ENCODE measurements at regions not wholly inside any gene's neighbourhood (a gene's known extent, or its start where the extent isn't known, plus 50 kb on each side); places are given as distances from the start of the nearest gene placed in this dataset.

DNA sequence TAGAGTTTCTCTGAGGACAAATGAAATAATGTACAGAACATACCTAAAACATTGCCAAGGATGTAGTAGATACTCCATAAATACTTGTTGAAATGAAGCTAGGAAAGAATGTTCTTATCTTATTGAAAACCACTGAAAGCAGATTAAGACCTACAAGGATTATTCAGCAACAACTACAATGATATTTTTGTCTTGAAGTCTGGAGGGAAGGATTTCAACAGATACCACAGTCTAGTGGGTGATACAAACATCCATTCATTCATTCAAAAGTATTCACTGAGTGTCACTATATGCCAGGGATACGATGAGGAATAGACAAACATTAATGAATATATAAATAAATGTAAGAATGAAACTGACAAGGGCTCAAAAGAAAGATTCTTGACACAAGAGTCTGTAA is 74.7 kb upstream of the THBS1 start:
- peaks cover 57% of the 10 kb centered on the region for H3K4me1 ChIP-seq (ENCODE audit: insufficient read depth, low read length)
- H3K27ac ChIP-seq (ENCODE audit: low read depth, low read length), result peak overlapping the region; percentile 96
- TF ChIP-seq, protein P1, sequence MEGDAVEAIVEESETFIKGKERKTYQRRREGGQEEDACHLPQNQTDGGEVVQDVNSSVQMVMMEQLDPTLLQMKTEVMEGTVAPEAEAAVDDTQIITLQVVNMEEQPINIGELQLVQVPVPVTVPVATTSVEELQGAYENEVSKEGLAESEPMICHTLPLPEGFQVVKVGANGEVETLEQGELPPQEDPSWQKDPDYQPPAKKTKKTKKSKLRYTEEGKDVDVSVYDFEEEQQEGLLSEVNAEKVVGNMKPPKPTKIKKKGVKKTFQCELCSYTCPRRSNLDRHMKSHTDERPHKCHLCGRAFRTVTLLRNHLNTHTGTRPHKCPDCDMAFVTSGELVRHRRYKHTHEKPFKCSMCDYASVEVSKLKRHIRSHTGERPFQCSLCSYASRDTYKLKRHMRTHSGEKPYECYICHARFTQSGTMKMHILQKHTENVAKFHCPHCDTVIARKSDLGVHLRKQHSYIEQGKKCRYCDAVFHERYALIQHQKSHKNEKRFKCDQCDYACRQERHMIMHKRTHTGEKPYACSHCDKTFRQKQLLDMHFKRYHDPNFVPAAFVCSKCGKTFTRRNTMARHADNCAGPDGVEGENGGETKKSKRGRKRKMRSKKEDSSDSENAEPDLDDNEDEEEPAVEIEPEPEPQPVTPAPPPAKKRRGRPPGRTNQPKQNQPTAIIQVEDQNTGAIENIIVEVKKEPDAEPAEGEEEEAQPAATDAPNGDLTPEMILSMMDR (IDR thresholded peaks at IDR 0.05; ENCODE audit: extremely low read depth, low read depth, low read length), result no peak
- H3K27me3 ChIP-seq (ENCODE audit: insufficient read depth, low read length), result no peaks in the 10 kb centered on the region
- H2AFZ ChIP-seq (ENCODE audit: low read length), result no peak overlapping the region
- H3K79me2 ChIP-seq (ENCODE audit: insufficient read depth, low read length), result no peaks in the 10 kb centered on the region
- H3K4me2 ChIP-seq (ENCODE audit: insufficient read depth, low read length), result no peak overlapping the region
- H4K20me1 ChIP-seq (ENCODE audit: insufficient read depth, low read length), result no peaks in the 10 kb centered on the region
- H3K9me3 ChIP-seq (ENCODE audit: low read depth, low read length), result no peaks in the 10 kb centered on the region
- DNase-seq (ENCODE audit: insufficient read length, low spot score, missing footprints), result peak; percentile 53
- H3K4me3 ChIP-seq (ENCODE audit: insufficient read depth, low read length), result no peak overlapping the region
- no peaks in the 10 kb centered on the region for H3K36me3 ChIP-seq (ENCODE audit: insufficient read depth, low read length)

DNA sequence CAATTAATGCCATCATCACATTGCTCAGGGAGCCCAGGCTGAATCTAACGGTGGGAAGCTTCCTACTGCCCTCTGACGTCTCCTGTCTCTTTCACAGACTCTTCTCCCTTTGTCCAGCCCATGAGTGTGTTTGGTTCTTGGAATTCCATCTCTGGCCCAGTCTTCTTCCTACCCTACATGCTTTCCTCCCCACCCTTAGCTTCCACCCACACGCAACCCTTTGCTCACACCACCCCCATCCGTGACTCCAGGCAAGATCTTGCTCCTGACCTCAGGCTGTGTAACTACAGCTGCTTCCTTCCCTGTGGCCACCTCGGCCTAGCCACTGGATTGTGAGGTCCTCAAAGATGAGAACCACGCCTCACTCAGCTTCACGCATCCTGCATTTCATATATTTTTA is 72.3 kb upstream of the THBS1 start:
- Histone ChIP-seq H3K4me3 (ENCODE audit: insufficient read depth, low read length) (no peak overlapping the region), H3K4me2 (ENCODE audit: insufficient read depth, low read length) (no peak overlapping the region), H4K20me1 (ENCODE audit: insufficient read depth, low read length) (no peaks in the 10 kb centered on the region), H3K27ac (ENCODE audit: low read depth, low read length) (peak overlapping the region; percentile 1), H3K9me3 (ENCODE audit: low read depth, low read length) (no peaks in the 10 kb centered on the region), H2AFZ (ENCODE audit: low read length) (peak overlapping the region; percentile 38), H3K36me3 (ENCODE audit: insufficient read depth, low read length) (no peaks in the 10 kb centered on the region), H3K79me2 (ENCODE audit: insufficient read depth, low read length) (no peaks in the 10 kb centered on the region), H3K27me3 (ENCODE audit: insufficient read depth, low read length) (no peaks in the 10 kb centered on the region), H3K4me1 (ENCODE audit: insufficient read depth, low read length) (peaks cover 66% of the 10 kb centered on the region)
- no peak for DNase-seq (ENCODE audit: insufficient read length, low spot score, missing footprints)
- TF ChIP-seq, protein P1 (IDR thresholded peaks at IDR 0.05; ENCODE audit: extremely low read depth, low read depth, low read length), result no peak

DNA sequence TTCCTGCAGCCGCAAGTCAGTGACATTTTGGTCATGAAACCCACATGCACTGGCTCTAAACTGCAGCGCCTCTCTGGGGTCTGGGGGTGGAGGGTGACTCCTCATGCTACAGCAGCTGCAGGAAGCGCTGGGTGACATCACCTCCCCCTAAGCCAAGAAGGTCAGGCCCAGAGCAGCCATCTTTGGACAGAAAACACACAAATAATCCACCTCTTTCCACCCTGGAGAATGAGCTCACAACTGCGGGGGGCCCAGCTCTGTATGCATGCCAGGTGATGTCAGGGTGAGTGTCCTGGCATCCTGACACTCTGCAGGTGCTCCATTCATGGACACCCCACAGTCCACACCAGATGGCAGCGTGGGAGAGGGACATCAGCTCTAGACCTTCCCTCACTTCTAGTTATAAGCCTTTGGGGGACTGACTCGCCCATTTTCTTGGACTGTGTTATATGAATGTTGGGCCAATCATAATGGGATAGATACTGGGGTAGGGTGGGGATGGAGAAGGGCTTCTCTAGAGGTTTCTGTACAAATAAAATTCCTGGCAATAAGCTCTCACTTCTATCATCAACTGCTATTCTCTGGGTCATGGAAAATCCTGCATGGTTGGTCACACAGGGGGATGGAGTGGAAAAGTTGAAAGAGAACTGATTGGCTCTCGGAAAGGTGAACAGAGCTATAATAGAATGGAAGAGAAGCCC is 70.7 kb upstream of the THBS1 start:
- Histone ChIP-seq H3K36me3 (ENCODE audit: insufficient read depth, low read length) (no peaks in the 10 kb centered on the region), H4K20me1 (ENCODE audit: insufficient read depth, low read length) (no peaks in the 10 kb centered on the region), H2AFZ (ENCODE audit: low read length) (no peak overlapping the region), H3K9me3 (ENCODE audit: low read depth, low read length) (no peaks in the 10 kb centered on the region), H3K4me3 (ENCODE audit: insufficient read depth, low read length) (no peak overlapping the region), H3K4me2 (ENCODE audit: insufficient read depth, low read length) (no peak overlapping the region), H3K4me1 (ENCODE audit: insufficient read depth, low read length) (peaks cover 54% of the 10 kb centered on the region), H3K79me2 (ENCODE audit: insufficient read depth, low read length) (no peaks in the 10 kb centered on the region), H3K27ac (ENCODE audit: low read depth, low read length) (peak overlapping the region; percentile 76), H3K27me3 (ENCODE audit: insufficient read depth, low read length) (no peaks in the 10 kb centered on the region)
- DNase-seq (ENCODE audit: insufficient read length, low spot score, missing footprints), result peak; percentile 48
- TF ChIP-seq, protein P1 (IDR thresholded peaks at IDR 0.05; ENCODE audit: extremely low read depth, low read depth, low read length), result no peak

DNA sequence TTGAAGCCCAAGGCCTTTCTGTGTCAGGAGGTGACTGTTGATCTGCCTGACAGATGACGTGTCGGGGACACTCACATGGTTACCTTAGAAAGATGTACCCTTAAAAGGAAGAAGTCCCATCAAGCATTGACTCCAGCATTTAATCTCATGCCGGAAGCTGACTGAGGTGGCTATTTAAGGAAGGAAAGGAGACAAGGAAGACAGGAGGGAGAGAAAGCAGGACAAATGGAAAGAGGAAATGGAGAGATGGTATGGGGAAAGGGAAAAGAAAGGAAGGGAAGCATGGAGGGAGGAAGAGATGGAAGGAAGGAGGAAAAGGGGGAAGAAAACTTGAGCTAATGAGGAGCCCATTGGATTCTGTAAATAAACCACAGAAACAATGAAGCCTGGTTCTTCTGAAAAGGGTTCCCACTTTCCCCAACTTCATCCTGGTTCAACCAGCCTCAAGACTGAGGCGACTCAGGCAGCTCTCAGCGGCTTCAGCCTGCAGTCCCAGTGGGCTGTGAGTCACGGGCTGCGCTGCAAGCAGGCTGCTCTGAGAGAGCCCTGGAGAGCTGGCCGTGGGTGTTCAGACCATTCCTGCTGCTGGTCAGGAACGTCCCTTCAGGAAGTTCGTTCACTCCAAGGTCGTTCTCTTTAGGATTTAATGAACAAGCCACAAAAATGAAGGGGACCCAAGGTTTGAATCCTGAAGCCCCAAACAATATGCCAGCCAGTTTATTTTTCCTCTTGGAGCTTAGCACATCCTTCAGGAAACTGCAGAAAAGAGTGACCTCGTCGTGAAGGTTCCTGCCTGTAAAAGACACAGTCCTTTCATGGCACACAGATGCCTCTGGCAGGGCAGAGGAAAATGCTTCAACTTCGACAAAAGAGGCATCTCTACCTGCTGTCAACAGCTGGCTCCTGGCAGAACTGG is 69.6 kb upstream of the THBS1 start:
- peak; percentile 73 for DNase-seq (ENCODE audit: insufficient read length, low spot score, missing footprints)
- Histone ChIP-seq H3K4me1 (ENCODE audit: insufficient read depth, low read length) (peaks cover 44% of the 10 kb centered on the region), H4K20me1 (ENCODE audit: insufficient read depth, low read length) (no peaks in the 10 kb centered on the region), H3K27me3 (ENCODE audit: insufficient read depth, low read length) (no peaks in the 10 kb centered on the region), H3K4me3 (ENCODE audit: insufficient read depth, low read length) (peak overlapping the region; percentile 30), H3K79me2 (ENCODE audit: insufficient read depth, low read length) (no peaks in the 10 kb centered on the region), H3K36me3 (ENCODE audit: insufficient read depth, low read length) (no peaks in the 10 kb centered on the region), H3K9me3 (ENCODE audit: low read depth, low read length) (no peaks in the 10 kb centered on the region), H3K27ac (ENCODE audit: low read depth, low read length) (peak overlapping the region; percentile 76), H3K4me2 (ENCODE audit: insufficient read depth, low read length) (peak overlapping the region; percentile 73), H2AFZ (ENCODE audit: low read length) (no peak overlapping the region)
- TF ChIP-seq, protein P1 (IDR thresholded peaks at IDR 0.05; ENCODE audit: extremely low read depth, low read depth, low read length), result no peak

Measured in osteoblast (primary cell).